ENCODE measurements at regions not wholly inside any gene's neighbourhood (a gene's known extent, or its start where the extent isn't known, plus 50 kb on each side); places are given as distances from the start of the nearest gene placed in this dataset.

GRCh38 chrX:94908171-94908570, 1234.2 kb downstream of the FAM133A start:
- Histone ChIP-seq H3K4me1 (no peaks in the 10 kb centered on the region), H3K4me3 (no peak overlapping the region), H3K27ac (no peak overlapping the region), H3K9me3 (no peaks in the 10 kb centered on the region), H3K36me3 (no peaks in the 10 kb centered on the region), H3K27me3 (ENCODE audit: low read depth) (no peaks in the 10 kb centered on the region)
- no peak for ATAC-seq
- TF ChIP-seq CTCF (IDR thresholded peaks at IDR 0.05) = no peak
- intact Hi-C loops (cut with DNase I) = no loop called here
- DNase-seq = no peak

GRCh38 chrX:94908648-94909047, 1234.6 kb downstream of the FAM133A start:
- no peak for TF ChIP-seq CTCF (IDR thresholded peaks at IDR 0.05)
- Histone ChIP-seq H3K27ac (no peak overlapping the region), H3K4me1 (no peaks in the 10 kb centered on the region), H3K36me3 (no peaks in the 10 kb centered on the region), H3K4me3 (no peak overlapping the region), H3K9me3 (no peaks in the 10 kb centered on the region), H3K27me3 (ENCODE audit: low read depth) (no peaks in the 10 kb centered on the region)
- DNase-seq (no peak), ATAC-seq (no peak)
- intact Hi-C loops (cut with DNase I) = no loop called here

- no peaks in the 10 kb centered on the region for H3K27me3 ChIP-seq (ENCODE audit: low read depth)
- no peak overlapping the region for H3K4me3 ChIP-seq
- H3K36me3 ChIP-seq = no peaks in the 10 kb centered on the region
- ATAC-seq (peak in 1 of 2 donors; percentile 57), DNase-seq (no peak)
- intact Hi-C loops (cut with DNase I) = no loop called here
- H3K4me1 ChIP-seq = no peaks in the 10 kb centered on the region
- TF ChIP-seq CTCF (IDR thresholded peaks at IDR 0.05) = no peak
- H3K27ac ChIP-seq = no peak overlapping the region
- no peaks in the 10 kb centered on the region for H3K9me3 ChIP-seq
Observed at GRCh38 chrX:94914235-94914634, 1240.2 kb downstream of the FAM133A start.

- no peaks in the 10 kb centered on the region for H3K4me1 ChIP-seq
- ATAC-seq (no peak), DNase-seq (no peak)
- H3K4me3 ChIP-seq = no peak overlapping the region
- no peaks in the 10 kb centered on the region for H3K9me3 ChIP-seq
- no peaks in the 10 kb centered on the region for H3K27me3 ChIP-seq (ENCODE audit: low read depth)
- no peak for TF ChIP-seq CTCF (IDR thresholded peaks at IDR 0.05)
- intact Hi-C loops (cut with DNase I) = no loop called here
- H3K27ac ChIP-seq = no peak overlapping the region
- no peaks in the 10 kb centered on the region for H3K36me3 ChIP-seq
Observed at GRCh38 chrX:94932278-94932965, 1258.4 kb downstream of the FAM133A start.

- no peak overlapping the region for H3K27ac ChIP-seq
- no peak overlapping the region for H3K4me3 ChIP-seq
- intact Hi-C loops (cut with DNase I) = no loop called here
- no peak for TF ChIP-seq CTCF (IDR thresholded peaks at IDR 0.05)
- H3K36me3 ChIP-seq = no peaks in the 10 kb centered on the region
- no peaks in the 10 kb centered on the region for H3K4me1 ChIP-seq
- DNase-seq (no peak), ATAC-seq (no peak)
- H3K9me3 ChIP-seq = no peaks in the 10 kb centered on the region
- H3K27me3 ChIP-seq (ENCODE audit: low read depth) = no peaks in the 10 kb centered on the region
Observed at GRCh38 chrX:94936722-94937121, 1262.7 kb downstream of the FAM133A start.
